Adrenal gland (tissue), 5 donors: ENCODE measurements at regions not wholly inside any gene's neighbourhood (a gene's known extent, or its start where the extent isn't known, plus 50 kb on each side); places are given as distances from the start of the nearest gene placed in this dataset.

Experiments used
- CTCF ChIP-seq, 6 experiments: fragments of 450-650 bp in 4 of 6; fragments of 200-600 bp in 2 of 6; sonication (generic) in 1 of 6; IDR thresholded peaks; 1 replicate in 5 of 6; 2 replicates in 1 of 6; pipeline versions ENCODE4 v1.5.1 to v1.8.0; 2016 to 2021; ENCODE audit warnings: antibody characterized with exemption in 6 of 6, mild to moderate bottlenecking in 2 of 6, moderate library complexity in 1 of 6
- POLR2A ChIP-seq, 2 donors: fragments of 450-650 bp; IDR thresholded peaks; one replicate each; pipeline ENCODE4 v1.6.1; 2017; ENCODE audit warnings: antibody characterized with exemption in 2 of 2, mild to moderate bottlenecking in 2 of 2, moderate library complexity in 1 of 2
- donor health status: DM: no; HTN: no; CAD: no.

GRCh38 chr5:89307972-89308371 is 425.0 kb upstream of the MEF2C start:
- no peak for TF ChIP-seq CTCF (IDR thresholded peaks at IDR 0.05)
- TF ChIP-seq POLR2A (IDR thresholded peaks at IDR 0.05) = no peak
